ENCODE measurements at regions not wholly inside any gene's neighbourhood (a gene's known extent, or its start where the extent isn't known, plus 50 kb on each side); places are given as distances from the start of the nearest gene placed in this dataset.

DNA sequence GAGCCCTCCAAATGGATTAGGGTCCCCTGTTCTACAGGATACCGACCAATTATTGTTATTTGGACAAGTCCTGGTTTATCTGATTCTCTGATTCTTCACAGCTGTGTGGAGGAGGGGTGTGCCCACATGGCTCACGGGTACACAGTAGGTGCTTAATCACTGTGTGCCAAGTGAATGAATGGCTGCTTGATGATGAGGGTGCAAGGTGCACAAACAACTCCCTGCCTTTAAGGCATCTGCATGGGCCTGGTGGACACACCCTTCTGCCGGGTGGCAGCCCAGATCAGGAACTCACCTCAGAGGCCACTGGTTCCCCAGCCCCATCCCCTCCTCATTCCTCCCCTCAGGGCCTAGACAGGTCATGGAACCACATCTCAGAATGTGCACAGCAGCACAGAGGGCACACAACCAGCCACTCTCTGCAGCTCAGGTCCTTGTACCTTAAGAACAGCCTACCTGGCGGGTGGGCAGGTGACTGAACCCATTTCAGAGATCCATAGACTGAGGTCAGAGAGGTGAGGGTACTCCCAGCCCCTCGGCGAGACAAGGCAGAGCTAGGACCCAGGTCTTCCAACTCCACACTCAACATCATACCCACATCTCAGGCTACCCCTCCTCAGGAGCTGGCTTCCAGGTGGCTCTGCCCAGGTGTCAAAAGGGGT lies 50.3 kb downstream of the SHANK2 start:
- no peak for DNase-seq

DNA sequence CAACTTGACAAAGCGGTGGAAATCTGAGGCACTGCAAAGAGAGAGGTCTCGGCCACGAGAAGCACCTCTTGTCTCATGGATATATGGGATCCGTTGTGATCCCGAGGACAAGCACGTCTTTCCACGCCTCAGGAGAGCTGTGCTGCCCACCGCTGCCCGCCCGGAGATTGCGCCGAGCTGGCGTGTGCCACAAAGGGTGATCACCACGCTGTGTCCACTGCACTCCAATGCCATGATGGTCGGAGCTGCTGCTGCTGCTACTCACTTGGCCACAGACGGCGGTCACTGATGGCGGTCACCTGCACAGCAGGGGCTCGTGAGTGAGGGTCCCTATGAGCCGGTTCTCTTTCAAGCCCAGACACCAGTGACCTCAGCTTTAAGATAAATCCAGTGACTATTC lies 51.1 kb downstream of the SHANK2 start:
- DNase-seq: no peak

DNA sequence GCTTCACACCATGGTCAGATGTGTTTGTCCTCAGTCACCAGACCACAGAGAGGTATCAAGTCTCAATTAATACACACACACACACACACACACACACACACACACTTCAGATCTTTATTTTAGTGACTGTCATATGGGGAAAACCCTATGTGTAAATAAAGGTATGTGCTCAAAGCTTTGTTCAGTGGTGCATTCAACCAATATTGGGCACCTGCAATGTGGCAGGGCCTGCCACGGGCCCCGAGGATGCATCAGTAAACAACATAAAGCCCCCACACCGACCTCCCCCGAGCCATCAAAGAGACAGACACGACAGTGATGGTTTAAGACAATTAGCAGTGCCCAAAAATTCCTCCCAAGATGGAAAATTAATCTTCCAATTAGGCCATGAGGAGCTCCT lies 51.6 kb downstream of the SHANK2 start:
- no peak for DNase-seq

DNA sequence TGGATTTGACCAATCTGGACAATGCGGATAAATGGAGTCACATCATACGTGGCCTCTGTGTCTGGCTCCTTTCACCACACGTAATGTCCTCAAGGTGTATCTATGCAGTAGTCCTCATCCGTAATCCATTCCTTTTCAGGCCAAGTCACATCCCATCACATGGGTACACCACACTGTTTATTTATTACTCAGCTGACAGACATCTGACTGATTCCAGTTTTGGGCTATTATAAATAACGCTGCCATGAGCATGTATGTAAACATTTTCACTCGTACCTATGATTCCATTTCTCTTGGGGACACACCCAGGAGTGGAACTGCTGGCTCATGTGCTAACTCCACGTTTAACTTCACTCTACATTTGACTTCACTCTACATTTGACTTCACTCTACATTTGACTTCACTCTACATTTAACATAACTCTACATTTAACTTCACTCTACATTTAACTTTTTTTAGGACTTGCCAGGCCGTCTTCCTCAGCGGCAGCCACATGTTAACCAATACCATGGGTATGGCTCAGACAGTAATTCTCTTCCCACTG lies 52.1 kb downstream of the SHANK2 start:
- DNase-seq: no peak

DNA sequence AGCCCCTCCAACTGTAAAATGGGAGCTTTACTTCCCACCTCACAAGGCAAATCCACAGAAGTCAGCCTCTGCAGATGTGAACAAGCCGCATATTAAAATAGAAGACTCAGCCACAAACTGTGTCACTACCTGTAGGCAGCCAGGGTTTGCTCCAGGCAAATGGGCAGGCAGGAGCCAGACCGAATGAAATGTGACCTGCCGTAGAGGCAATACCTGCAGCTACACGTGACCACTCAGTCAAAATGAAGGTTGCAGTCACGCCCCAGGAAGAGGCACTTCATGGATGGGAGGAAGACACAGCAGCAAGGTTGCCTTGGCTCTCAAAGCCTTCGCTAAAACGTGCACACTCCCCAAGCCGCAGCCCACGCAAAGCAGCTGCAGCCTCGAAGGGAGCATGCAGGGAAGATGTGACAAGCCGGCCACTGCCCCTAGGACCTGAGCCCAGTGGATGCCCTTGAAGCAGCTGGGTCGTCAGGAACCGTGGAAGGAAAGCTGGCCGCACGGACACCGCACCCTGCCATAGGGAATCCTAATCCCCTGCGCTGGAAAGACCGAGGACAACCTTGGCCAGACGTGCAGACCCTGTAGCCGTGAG lies 53.1 kb downstream of the SHANK2 start:
- no peak for DNase-seq

DNA sequence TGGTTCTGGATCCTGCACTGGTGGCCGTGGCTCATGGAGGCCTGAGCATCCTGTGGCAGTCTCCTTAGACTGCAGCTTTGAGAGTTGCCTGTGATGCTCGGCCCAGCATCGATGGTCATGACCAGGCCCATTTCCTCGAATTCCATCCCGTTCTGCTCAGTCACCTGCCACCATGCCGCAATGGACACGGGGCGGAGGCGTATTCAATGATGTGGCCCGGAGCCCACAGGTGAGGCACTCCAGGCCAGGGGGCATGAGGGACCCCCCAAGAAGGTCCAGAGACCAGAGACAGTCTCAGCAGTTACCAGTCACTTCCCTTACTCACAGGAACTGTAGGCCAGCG lies 53.6 kb downstream of the SHANK2 start:
- DNase-seq: no peak

DNA sequence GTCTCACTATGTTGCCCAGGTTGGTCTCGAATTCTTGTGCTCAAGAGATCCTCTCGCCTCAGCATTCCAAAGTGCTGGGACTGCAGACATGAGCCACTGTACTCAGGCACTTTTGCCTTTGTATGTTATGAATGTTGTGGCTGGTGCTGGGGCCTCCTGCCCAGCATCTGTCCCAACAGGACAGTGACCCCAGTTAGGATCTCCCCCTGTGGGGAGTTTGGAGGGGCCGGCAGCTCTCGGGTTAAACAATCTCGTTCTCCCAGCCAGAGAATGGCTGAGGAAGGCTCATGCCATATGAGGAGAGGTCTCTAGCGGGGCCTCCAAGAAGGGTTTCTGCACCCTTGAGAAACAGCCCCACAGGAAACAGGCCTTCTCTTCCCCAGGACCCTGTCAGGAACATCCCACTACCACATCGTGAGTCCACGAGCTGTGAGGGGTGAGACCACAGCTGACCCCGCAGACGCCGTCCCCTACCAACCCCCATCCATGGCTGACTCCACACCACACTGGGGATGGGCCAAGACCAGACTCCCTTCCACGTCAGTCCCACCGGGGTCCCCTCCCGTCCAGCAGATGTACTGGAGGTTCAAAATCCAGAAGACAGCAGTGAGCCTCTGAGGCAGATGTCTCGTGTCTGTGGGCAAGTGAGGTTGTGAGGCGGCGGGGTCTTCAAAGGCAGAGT lies 54.1 kb downstream of the SHANK2 start:
- no peak for DNase-seq

DNA sequence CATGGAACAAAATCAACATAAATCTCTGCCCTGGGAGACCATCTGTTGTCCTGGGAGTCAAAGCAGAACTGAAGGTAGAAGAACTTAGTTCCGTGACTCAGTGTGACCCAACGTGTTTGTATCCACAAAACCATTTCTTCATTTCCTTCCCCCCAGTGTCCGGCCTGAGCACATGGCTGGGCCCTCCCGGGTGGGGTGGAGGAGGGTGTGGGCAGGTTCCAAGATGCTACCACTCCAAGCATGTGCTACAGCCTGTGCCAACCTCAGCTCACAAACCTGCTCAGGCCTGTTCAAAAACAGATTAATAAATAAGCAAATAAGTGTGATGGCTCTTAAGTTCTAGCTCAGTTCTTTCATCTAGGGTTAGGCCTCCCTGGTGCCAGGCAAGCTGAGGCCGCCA lies 55.3 kb downstream of the SHANK2 start:
- no peak for DNase-seq

DNA sequence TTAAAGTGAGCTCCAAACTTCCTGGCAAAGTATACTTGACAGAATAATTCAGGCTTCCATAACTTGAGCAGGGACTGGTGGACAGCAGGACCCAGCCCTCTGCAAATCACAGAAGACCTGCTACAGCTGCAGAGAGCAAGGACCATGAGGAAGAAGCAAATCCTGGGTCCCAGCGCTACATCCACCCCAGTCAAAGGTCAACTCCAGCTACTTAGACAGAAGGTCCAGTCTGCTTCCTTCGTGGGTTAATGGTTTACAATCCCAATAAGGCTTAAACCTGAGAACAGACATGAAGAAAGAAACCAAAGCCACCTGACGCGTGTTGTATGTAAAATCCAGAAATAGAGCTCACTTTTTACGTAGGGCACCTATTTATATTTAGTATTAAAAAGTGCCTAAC lies 57.7 kb downstream of the SHANK2 start:
- DNase-seq: no peak

DNA sequence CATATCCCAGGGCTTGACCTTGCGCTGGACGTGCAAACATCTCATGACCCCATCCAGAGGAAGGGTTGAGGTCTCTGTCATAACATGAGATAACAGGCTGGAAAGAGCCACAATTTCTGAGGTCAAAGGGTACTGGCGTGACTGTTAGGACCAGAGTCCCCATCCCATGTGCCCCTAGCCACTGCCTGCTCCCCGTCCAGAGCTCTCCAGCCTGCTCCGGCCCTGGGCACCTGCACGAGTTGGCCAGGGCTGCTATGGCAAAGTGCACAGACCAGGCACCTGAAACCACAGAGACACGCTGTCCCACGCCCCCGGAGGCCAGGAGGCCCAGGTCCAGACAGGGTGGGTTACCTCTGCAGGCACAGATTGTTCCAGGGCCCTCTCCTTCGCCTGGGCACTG lies 58.9 kb downstream of the SHANK2 start:
- DNase-seq: no peak

DNA sequence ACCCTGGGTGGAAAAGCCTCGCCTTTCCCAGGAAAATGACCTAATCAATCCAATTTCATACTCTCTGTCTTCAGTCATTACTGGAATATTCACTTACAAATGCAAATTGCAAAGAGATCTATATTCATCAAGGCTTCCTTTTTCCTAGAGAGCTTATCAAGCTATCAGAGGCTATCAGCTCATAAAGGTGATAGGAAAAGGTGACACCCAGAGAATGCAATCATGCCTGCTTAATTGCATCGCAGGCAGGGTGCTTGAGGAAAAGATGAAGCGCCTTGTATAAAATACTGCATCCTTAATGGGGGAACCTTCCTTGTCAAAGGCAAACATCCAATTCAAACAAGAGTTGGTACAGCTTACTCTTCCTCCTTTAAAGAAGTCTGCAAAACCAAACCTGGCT lies 59.7 kb downstream of the SHANK2 start:
- DNase-seq: no peak

DNA sequence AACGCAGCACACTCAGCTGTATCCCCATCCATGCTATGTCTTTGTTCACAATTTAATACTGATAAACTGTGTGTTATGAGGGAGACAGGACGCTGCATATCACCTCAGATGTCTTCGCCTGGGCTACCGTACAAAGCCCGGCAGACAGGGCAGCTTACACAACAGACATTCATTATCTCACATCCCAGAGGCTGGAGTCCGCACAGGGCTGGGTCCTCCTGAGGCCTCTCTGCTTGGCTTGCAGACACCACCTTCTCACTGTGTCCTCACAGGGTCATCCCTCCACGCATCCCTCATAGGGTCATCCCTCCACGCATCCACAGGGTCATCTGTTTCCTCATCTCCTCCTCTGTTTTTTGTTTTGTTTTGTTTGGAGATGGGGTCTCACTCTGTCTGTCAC lies 61.2 kb downstream of the SHANK2 start:
- DNase-seq: no peak

DNA sequence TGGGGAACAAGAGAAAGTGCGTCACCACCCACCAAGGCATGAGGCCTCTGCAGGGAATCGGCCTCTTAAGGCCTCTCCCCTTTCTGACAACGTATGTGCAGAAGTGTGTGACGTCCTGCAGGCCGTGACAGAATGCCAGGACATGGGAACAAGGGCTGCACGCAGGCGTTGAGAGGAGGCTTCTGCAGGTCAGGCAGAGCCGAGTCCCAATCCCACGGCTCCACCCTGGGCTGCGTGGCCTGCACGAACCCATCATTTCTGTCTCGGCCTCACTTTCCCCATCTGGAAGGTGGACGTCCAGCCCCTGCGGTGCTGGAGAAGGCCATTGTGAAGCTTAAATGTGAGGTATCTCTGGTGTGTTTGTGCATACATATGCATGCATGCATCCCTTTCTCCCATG lies 61.8 kb downstream of the SHANK2 start:
- no peak for DNase-seq

DNA sequence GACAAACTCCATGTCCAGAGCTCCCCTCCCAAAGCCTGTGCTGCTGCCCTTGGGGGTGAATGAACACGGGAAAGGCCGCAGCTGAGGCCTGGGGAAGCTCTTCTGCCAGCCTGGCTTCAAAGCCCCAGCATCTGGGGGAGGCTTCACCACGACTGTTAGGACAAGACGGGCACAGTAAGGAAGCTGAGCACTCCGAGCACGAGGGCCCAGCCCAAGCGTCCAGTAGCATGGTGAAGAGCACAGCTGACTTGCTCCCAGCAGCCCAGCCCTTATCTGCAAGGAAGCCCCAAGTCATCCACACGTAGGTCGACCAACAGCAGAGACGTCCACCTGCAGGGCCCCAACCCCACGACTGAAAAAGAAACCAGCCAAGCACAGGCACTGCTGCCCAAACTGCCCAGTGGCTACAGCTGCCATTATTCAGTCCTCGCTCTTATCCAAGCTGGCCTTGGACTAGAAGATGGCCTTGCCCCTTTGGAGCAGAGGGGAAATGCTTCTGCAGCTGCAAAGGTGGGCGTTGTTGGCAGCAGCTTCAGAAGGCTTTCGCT lies 62.5 kb downstream of the SHANK2 start:
- DNase-seq: no peak

DNA sequence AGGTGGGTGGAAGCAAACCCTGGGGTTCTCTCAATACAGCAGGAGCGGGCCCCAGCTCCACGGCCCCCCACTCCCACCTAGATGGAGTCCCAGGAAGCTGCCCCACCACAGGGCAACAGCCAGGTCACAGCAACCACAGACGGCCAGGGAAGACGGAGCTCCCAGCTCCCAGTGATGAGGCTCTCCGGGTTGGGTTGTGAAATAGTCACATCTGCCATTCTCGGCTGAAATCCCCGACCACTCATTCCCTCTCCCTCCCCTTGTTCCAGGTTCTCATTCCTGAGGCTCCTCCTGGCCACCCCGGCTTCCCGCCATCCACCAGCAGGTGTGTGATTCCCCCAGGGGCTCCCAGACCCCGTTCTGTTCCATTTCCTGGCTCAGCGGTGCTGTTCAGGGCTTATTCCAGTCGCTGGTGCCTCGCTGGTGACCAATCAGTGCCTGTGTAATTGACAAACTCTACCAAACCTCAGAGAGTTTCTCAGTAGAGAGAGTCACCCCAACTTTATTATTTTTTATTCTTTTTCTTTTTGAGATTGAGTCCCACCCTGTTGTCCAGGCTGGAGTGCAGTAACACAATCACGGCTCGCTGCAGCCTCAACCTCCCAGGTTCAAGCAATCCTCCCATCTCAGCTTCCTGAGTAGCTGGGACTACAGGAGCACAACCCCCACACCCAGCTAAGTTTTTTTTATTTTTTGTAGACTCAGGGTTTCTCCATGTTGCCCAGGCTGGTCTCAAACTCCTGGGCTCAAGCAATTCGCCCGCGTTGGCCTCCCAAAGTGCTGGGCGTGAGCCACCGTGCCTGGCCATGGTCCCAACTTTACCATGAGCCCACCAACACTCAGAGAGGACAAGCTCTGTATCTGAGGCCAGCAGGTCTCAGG lies 63.2 kb downstream of the SHANK2 start:
- no peak for DNase-seq

DNA sequence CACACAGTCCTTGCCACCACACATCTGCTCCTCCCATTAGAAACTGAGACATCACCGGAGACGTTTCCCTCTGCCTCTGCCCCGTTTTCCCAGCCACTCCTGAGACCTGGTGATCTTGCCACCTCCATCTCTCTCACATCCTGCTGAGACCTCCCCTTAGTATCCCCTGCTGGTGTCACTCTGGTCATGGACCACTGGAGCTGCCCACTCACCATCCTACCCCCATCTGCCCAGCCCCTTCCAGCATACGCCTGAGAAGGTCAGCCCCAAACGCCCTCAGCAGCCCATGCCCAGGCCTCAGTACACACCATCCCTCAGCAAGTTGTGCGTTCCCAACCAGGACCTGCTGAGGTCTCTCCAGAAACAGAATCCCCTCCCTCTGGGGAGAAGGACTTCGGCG lies 64.3 kb downstream of the SHANK2 start:
- no peak for DNase-seq

DNA sequence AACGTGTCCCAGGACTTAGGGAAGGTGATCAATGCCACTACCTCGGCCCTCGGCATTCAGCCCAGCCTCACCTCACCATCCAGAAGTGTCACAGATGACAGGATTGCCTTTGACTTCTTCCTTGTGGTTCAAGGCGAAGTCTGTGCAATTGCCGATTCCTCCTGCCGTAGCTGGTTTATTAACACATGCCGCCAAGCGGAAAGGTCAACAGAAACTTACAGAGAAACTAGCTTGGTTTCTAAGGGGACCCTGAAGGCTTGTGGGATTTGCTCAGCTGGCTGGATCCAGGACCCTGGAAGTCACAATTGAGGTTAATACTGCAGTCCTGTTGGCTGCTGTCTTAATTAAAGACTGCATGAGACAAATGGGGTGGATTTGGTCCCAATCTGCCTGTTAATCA lies 65.6 kb downstream of the SHANK2 start:
- no peak for DNase-seq

DNA sequence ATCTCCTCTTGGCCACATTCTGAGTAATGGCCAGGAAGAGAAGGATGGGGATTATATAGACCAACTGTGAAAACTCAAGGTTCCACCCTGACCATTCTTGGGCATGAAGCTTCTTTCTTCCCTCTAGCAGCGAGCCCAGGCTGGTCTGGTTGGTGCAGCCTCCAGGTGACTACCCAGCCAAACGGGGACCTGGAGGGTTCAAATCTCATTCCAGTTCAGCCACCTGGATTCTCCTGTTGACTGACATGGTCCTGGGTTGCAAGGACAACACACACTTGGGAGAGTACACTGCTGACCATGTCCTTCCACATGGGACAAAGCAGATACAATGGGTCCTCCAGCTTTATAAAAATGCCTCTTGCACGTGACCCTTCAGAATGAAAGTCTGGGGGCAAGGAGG lies 67.0 kb downstream of the SHANK2 start:
- DNase-seq: no peak

DNA sequence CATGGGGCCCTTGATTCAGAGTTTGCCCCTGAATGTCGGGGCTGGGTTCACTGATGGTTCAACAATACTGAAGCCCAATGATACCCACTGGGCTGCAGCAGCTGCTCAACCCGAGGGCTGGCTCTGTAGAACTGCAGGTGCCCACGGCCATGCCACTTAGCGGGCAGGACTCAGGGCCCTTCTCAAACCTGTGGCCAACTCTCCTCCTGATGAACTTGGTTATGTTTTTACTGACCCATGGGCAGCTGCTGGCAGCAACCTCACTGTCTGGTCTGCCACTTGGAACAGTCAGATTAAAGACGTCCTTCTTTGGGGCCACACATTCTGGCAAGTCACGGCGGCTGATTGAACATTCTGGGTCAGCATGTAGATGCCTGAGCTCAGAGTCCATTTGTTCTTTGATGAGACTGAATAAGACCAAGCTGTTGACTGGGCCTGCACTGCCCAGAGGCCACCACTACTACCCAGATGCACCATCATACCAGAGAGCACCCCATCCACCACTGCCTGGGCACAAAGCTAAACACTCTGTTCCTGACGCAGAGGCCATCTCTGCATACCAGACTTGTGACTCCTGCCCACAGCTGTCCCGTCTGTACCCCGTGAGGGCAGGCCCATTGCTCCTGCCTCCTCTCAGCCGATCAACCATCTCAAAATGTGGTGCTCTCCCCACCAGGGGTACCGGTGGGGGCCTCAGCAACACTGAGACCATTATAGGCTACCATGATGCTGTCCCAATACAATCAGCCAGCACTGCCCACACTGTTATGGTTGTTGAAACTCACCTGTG lies 67.8 kb downstream of the SHANK2 start:
- no peak for DNase-seq

DNA sequence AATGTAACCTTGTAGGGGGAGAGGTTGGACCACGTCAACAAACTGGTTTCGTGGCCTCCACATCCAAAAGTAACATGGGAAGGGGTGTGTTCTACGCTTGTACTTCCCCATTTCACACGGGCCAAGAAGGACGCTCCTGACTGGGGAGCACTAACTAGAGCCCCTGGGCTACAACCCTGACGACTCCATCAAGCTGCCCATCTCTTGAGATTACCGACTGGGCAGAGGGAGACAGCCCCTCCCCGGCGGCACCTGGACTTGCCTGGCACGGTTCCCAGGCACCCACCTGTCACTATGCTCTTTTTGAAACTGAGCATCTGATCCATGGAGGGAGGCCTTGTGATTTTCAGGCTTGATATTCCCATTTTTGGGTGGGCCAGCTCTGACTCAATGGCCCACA lies 68.5 kb downstream of the SHANK2 start:
- DNase-seq: no peak

DNA sequence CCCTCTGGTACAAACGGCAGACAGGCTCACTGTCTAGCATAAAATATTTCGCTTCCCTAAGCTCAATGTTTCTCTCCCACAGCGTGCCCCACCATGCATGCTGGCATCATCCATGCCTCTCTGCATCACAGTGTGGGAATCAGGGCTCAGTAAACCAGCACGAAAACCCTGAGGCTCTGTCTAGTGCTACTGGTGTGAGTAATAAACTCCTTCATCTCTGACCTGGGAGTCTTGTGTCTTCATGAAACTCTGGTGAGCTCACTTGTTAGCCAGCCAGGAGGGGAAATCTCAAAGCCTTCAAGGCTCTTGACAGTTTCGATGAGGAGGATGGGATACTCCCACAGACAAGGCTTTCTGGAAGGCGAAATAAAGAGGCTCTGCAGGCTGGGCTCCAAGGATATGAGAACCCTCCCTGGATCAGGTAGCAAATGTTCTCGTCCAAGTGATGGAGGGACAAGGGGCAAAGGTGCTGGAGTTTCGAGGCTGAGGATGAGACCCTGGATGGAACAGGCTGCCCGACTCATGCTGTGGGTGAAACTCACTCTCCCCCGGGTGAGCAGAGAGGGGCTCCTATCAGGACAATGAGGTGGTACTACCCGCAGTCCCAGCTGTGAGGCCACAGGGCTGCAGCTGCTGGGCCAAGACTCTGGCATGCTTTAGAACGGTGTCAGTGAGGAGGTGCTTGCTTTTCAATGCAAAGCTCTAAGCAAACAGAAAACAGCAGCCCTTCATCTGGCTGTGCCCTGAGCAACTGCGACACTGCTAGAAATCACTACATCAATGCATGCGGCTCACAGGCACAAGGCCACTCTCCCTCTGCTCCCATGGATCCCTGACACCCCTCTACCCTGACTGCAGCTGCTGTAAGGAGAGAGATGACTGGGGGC lies 69.3 kb downstream of the SHANK2 start:
- no peak for DNase-seq

Data from hippocampal formation (tissue), 2 donors.